B cell (primary cell): ENCODE measurements at regions not wholly inside any gene's neighbourhood (a gene's known extent, or its start where the extent isn't known, plus 50 kb on each side); places are given as distances from the start of the nearest gene placed in this dataset.

Experiments used
- ATAC-seq: fragments of 200-7000 bp; cut with Tn5 transposase; one replicate; pipeline ENCODE4 v1.10.0; 2021; ENCODE audit warnings: low read depth, mild to moderate bottlenecking, moderate number of reproducible peaks, moderate library complexity
- CTCF ChIA-PET: fragments of 350-600 bp; sonication (Branson Sonifier 250); formaldehyde crosslinking; loops from one replicate; lab custom pipeline; 2021; ENCODE audit warnings: antibody characterized with exemption, inconsistent platforms; lab: Charles Lee
- POLR2A ChIA-PET: fragments of 350-600 bp; sonication (Branson Sonifier 250); formaldehyde crosslinking; loops from one replicate; lab custom pipeline; 2021; ENCODE audit warnings: antibody characterized with exemption; lab: Charles Lee
- DNase-seq: peaks from one replicate; pipeline ENCODE4 v3.0.0; 2013
- H2AFZ ChIP-seq: 2 replicates; pipeline ENCODE4 v1.6.1; 2012; ENCODE audit warnings: mild to moderate bottlenecking, low read depth, low read length; ENCODE audit not compliant: insufficient read depth, poor library complexity, severe bottlenecking
- H3K27ac ChIP-seq, 2 donors: 1 replicate in 1 of 2; 2 replicates in 1 of 2; pipeline ENCODE4 v1.5.1; 2012 to 2013; ENCODE audit warnings: low read length in 2 of 2, mild to moderate bottlenecking in 2 of 2, moderate library complexity in 1 of 2
- H3K27me3 ChIP-seq, 4 experiments: fragments of 200-600 bp in 1 of 4; sonication (generic) in 1 of 4; replicated peaks in 1 of 4; 1 replicate in 2 of 4; 2 replicates in 2 of 4; pipeline versions ENCODE4 v1.6.1 to v1.7.0; 2013 to 2016; ENCODE audit warnings: low read length in 3 of 4, mild to moderate bottlenecking in 2 of 4, mixed read lengths in 1 of 4, moderate library complexity in 1 of 4; ENCODE audit not compliant: insufficient read depth in 4 of 4, control insufficient read depth in 3 of 4; ENCODE audit errors: control extremely low read depth in 1 of 4
- H3K36me3 ChIP-seq, 2 experiments: replicated peaks in 1 of 2; 1 replicate in 1 of 2; 2 replicates in 1 of 2; pipeline versions ENCODE4 v1.6.1 to v1.7.1; 2013; ENCODE audit warnings: low read length in 1 of 2; ENCODE audit not compliant: insufficient read depth in 2 of 2, control insufficient read depth in 1 of 2; ENCODE audit errors: control extremely low read depth in 1 of 2, extremely low read depth in 1 of 2
- H3K4me1 ChIP-seq, 2 donors: fragments of 200-600 bp in 1 of 2; sonication (generic) in 1 of 2; 1 replicate in 1 of 2; 2 replicates in 1 of 2; pipeline versions ENCODE4 v1.5.1 to v1.6.1; 2013 to 2017; ENCODE audit warnings: low read length in 2 of 2; ENCODE audit not compliant: control insufficient read depth in 2 of 2, insufficient read depth in 2 of 2
- H3K4me2 ChIP-seq: replicated peaks from 2 replicates; pipeline ENCODE3; 2012; ENCODE audit warnings: mild to moderate bottlenecking, low read depth, low read length; ENCODE audit not compliant: poor library complexity, severe bottlenecking
- H3K4me3 ChIP-seq, 5 experiments: fragments of 200-600 bp in 1 of 5; sonication (generic) in 1 of 5; 1 replicate in 3 of 5; 2 replicates in 2 of 5; pipeline versions ENCODE4 v1.5.1 to v1.7.0; 2011 to 2016; ENCODE audit warnings: low read length in 4 of 5, mild to moderate bottlenecking in 4 of 5, low read depth in 2 of 5, control low read depth in 1 of 5, moderate library complexity in 1 of 5; ENCODE audit not compliant: insufficient read depth in 1 of 5; ENCODE audit errors: control extremely low read depth in 1 of 5, extremely low read depth in 1 of 5
- H3K79me2 ChIP-seq: fragments of 200-600 bp; sonication (generic); one replicate; pipeline ENCODE4 v1.6.0; 2016; ENCODE audit warnings: low read length; ENCODE audit not compliant: control insufficient read depth, insufficient read depth
- H3K9ac ChIP-seq: fragments of 200-600 bp; sonication (generic); 2 replicates; pipeline ENCODE4 v1.6.1; 2017; ENCODE audit warnings: mild to moderate bottlenecking, low read length, moderate library complexity
- H3K9me3 ChIP-seq, 3 donors: one replicate each; pipeline versions ENCODE4 v1.6.1 to v1.7.1; 2013; ENCODE audit warnings: low read length in 2 of 3; ENCODE audit not compliant: control insufficient read depth in 2 of 3, insufficient read depth in 1 of 3; ENCODE audit errors: control extremely low read depth in 1 of 3
- H4K20me1 ChIP-seq: 2 replicates; pipeline ENCODE4 v1.6.0; 2012; ENCODE audit warnings: mild to moderate bottlenecking, low read length; ENCODE audit not compliant: insufficient read depth, control insufficient read depth, poor library complexity, severe bottlenecking
- H3K27ac Mint-ChIP-seq: one replicate; pipeline ENCODE4 v1.8.0; 2021; ENCODE audit warnings: mixed read lengths
- H3K27me3 Mint-ChIP-seq: one replicate; pipeline ENCODE4 v1.8.0; 2021; ENCODE audit warnings: mixed read lengths
- H3K4me1 Mint-ChIP-seq: one replicate; pipeline ENCODE4 v1.8.0; 2021; ENCODE audit warnings: mixed read lengths
- H3K4me3 Mint-ChIP-seq: one replicate; pipeline ENCODE4 v1.8.0; 2021; ENCODE audit warnings: mixed read lengths
- H3K9me3 Mint-ChIP-seq: one replicate; pipeline ENCODE4 v1.8.0; 2022; ENCODE audit warnings: mixed read lengths; ENCODE audit not compliant: insufficient read depth
- CTCF ChIP-seq: fragments of 200-600 bp; IDR thresholded peaks from one replicate; pipeline ENCODE4 v1.8.0; 2022; ENCODE audit warnings: antibody characterized with exemption, mild to moderate bottlenecking
- EZH2 ChIP-seq: IDR thresholded peaks from 2 replicates; pipeline ENCODE4 v1.6.1; 2012; ENCODE audit warnings: borderline replicate concordance, low read depth, mild to moderate bottlenecking, moderate library complexity, low read length; ENCODE audit not compliant: insufficient read depth, poor library complexity, severe bottlenecking
- WGBS: methylation state at CpG from one replicate; pipeline ENCODE4 v1.1.5; 2013; ENCODE audit warnings: missing lambda C conversion rate; ENCODE audit not compliant: insufficient coverage; 5-methylcytosine and 5-hydroxymethylcytosine counted together
- intact Hi-C: fragments of 100-400 bp; cut with micrococcal nuclease; formaldehyde crosslinking; loops from one replicate; pipeline ENCODE4 v1.10.0; 2022

GRCh38 chr7:142513178-142513955 lies 235.9 kb upstream of the PRSS1 start:
- Mint-ChIP-seq H3K9me3 (no peaks in the 10 kb centered on the region), H3K4me1 (no peaks in the 10 kb centered on the region), H3K27ac (no peak overlapping the region), H3K4me3 (no peak overlapping the region), H3K27me3 (peaks cover 42% of the 10 kb centered on the region)
- 80% methylated on average over 3 of the region's 5 CpGs for WGBS
- no peaks in the 10 kb centered on the region for H3K4me1 ChIP-seq
- no peaks in the 10 kb centered on the region for H3K27me3 ChIP-seq
- H3K4me3 ChIP-seq, result no peak overlapping the region
- TF ChIP-seq CTCF (no peak), EZH2 (no peak)
- H3K79me2 ChIP-seq, result no peaks in the 10 kb centered on the region
- no peaks in the 10 kb centered on the region for H4K20me1 ChIP-seq
- no peak overlapping the region for H3K27ac ChIP-seq
- POLR2A ChIA-PET, result no interaction called here
- no peak overlapping the region for H2AFZ ChIP-seq
- CTCF ChIA-PET, result no interaction called here
- H3K36me3 ChIP-seq, result no peaks in the 10 kb centered on the region
- no peak overlapping the region for H3K4me2 ChIP-seq
- DNase-seq, result no peak
- intact Hi-C loops, result no loop called here
- ATAC-seq, result no peak
- H3K9ac ChIP-seq, result no peak overlapping the region
- H3K9me3 ChIP-seq, result no peaks in the 10 kb centered on the region

- Histone ChIP-seq H3K4me1 (no peaks in the 10 kb centered on the region), H3K4me3 (no peak overlapping the region), H3K9me3 (no peaks in the 10 kb centered on the region), H2AFZ (no peak overlapping the region), H4K20me1 (no peaks in the 10 kb centered on the region), H3K4me2 (no peak overlapping the region), H3K79me2 (no peaks in the 10 kb centered on the region), H3K27ac (no peak overlapping the region), H3K27me3 (no peaks in the 10 kb centered on the region), H3K36me3 (no peaks in the 10 kb centered on the region), H3K9ac (no peak overlapping the region)
- Mint-ChIP-seq H3K9me3 (no peaks in the 10 kb centered on the region), H3K4me3 (no peak overlapping the region), H3K27ac (no peak overlapping the region), H3K27me3 (peaks cover 46% of the 10 kb centered on the region), H3K4me1 (no peaks in the 10 kb centered on the region)
- no peak for ATAC-seq
- TF ChIP-seq CTCF, result no peak
- POLR2A ChIA-PET, result no interaction called here
- CTCF ChIA-PET, result no interaction called here
- intact Hi-C loops, result no loop called here
- WGBS, result 95% methylated on average over 5 of the region's 7 CpGs
- DNase-seq, result no peak
Observed at GRCh38 chr7:142511801-142512200, 237.5 kb upstream of the PRSS1 start.
